GM21529 (cell line): ENCODE measurements at regions not wholly inside any gene's neighbourhood (a gene's known extent, or its start where the extent isn't known, plus 50 kb on each side); places are given as distances from the start of the nearest gene placed in this dataset.

Experiments used
- ATAC-seq: cut with Tn5 transposase; IDR thresholded peaks from one replicate; pipeline ENCODE4 v1.9.1; 2021; ENCODE audit not compliant: unreplicated experiment

DNA sequence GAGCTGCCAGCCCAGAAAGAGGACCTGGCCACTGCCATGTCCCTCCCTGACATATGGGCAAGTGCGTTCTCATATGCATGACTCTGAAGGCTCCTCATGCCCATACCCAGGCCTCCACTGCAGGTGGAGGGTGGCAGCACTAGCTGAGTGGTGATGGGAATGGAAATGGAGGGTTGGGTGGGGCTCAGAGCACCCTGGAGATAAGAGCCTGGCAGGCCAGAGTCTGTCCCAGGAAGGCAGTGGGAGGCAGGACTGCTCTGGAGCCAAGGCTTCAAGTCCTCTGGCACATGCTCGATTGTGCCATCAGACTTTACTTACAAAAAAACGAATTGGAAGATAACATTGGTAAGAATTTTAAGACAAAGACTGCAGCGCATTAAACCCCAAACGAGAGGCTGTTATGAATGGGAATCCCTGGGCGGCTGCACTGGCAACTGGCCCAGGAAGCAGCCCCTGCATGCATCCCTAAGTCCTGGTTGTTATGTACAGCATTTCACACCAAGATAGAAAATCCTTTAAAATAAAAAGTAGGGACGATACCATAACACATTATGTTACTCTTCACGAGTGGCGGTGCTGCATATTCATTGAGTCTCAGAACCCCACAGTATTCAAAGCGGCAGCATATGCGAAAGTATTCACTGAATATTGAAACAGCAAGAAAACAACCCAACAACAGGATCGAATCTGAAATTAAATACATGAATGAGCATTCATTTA is 81.7 kb upstream of the FAM98A start:
- ATAC-seq = no peak

DNA sequence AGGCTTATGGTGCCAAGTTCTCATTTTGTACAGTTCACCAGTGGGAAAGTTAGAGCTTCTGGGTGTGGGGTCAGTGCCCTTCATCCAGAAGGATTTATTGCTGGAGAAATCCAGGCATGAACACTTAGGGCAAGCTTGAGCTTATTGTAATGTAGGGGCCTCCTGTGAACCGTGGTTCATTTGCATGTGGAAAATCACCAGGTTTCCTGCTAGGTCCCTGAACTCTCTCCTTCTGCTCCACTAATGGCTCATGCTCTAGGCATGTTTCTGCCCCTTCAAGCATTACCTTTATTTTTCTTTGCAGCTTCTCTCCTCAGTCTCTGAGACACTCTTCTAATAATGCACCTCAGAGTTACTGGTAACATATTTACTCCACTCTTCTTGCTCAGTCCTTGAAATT is 79.3 kb upstream of the FAM98A start:
- no peak for ATAC-seq

GRCh38 chr2:33673937-33674336 is 74.8 kb upstream of the FAM98A start:
- no peak for ATAC-seq

DNA sequence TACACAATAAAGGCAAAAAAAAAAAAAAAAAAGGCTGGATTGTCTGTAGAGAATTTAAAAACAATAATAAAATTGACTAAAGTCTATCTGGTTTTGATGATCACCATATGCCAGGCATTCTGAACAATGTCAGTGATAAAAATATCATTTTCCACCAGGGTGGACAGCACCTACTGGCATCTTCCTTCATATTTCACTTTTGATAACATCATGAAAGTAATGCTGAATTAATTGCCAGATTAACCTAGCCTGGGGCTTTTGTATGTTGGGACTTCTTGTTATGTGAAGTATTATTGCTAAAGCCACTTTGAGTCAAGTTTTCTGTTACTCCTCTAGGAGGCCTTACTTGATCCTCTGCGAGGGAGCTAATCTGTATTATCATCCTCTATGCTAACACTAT is 73.8 kb upstream of the FAM98A start:
- no peak for ATAC-seq

GRCh38 chr2:33672389-33672788 is 73.3 kb upstream of the FAM98A start:
- ATAC-seq = no peak

GRCh38 chr2:33671198-33671597 is 72.1 kb upstream of the FAM98A start:
- no peak for ATAC-seq

GRCh38 chr2:33670392-33670937 is 71.4 kb upstream of the FAM98A start:
- no peak for ATAC-seq

- ATAC-seq = no peak
Observed at GRCh38 chr2:33666879-33667278, 67.8 kb upstream of the FAM98A start.

GRCh38 chr2:33665039-33665438 is 65.9 kb upstream of the FAM98A start:
- no peak for ATAC-seq

DNA sequence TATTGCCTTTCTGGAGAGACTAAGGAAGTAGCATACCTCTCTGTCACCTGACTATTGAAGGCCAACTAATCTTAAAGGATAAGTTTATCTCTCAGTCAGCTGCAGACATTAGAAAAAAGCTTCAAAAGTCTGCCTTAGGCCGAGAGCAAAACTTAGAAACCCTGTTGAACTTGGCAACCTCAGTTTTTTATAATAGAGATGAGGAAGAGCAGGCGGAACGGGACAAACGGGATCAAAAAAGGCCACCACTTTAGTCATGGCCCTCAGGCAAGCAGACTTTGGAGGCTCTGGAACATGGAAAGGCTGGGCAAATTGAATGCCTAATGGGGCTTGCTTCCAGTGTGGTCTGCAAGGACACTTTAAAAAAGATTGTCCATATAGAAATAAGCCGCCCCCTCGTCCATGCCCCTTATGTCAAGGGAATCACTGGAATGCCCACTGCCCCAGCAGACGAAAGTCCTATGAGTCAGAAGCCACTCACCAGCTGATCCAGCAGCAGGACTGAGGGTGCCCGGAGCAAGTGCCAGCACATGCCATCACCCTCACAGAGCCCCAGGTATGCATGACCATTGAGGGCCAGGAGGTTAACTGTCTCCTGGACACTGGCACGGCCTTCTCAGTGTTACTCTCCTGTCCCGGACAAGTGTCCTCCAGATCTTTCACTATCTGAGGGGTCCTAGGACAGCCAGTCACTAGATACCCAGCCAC is 61.5 kb upstream of the FAM98A start:
- ATAC-seq = no peak

DNA sequence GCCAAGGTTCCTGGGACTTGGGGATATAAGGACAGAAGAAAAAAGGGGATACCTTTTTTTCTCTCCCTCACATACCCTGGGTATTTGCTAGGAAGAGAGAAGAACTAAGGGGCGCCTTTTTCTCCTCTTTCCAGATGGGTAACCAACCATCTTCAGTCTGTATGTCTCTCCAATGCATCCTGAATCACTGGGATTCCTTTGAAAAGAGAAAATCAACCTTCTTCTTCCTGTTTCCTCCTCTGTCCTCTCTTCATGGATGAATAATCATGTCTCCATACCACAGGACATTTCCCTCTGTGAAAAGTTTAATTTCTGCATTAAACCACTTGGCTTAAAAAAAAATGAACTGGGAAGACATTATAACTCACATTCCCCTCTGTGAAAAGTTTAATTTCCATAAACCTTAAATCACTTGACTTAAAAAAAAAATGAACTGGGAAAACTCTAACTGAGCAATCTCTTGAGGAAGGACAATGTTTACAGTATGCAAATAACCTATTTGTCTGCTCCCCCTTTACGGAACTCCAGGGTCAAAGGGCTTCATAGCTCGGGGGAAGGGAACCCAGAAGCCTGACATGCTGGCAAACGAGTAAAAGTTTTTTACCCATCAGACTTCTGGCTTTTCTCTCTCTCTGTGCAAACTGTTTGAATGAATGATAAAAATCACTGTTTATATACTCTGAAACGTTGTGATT is 56.7 kb upstream of the FAM98A start:
- no peak for ATAC-seq

DNA sequence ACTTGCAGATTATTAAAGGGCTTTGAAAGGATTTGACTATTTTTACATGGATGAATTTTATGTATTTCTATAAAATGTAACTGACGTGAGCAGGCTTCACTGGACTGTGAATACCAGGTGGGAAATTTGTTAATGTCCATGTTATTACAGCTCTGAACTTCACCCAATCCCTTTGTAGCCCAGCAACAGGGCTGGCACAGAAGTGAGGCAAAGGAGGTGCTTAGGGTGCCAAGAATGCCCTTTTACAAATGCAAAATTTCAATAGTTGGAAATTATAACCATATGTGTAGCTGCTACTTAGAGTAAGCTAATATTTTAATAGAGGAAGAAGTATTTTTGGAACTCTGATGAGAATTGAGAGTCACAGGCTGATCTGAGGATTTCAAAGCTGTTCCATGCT is 53.7 kb upstream of the FAM98A start:
- ATAC-seq = no peak

DNA sequence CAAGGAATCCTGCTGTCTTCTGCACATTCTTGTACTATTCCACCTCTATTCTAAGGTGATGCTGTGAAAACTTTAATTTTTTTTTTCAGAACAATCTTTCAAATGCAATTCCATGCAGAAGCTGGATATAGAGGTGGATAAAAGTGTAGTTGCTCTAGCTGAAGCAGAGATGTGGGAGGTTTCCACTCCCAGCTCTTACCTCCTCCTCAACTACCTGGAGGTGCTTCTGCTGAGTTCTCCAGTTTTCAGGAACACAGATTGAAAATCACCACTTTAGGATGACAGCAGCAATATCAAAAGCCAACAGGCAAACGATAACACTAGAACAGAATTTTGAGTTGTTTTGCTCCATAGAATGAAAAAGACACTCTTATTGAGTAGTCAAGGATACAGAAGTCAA is 51.1 kb upstream of the FAM98A start:
- ATAC-seq = no peak
